ENCODE measurements at regions not wholly inside any gene's neighbourhood (a gene's known extent, or its start where the extent isn't known, plus 50 kb on each side); places are given as distances from the start of the nearest gene placed in this dataset.

DNA sequence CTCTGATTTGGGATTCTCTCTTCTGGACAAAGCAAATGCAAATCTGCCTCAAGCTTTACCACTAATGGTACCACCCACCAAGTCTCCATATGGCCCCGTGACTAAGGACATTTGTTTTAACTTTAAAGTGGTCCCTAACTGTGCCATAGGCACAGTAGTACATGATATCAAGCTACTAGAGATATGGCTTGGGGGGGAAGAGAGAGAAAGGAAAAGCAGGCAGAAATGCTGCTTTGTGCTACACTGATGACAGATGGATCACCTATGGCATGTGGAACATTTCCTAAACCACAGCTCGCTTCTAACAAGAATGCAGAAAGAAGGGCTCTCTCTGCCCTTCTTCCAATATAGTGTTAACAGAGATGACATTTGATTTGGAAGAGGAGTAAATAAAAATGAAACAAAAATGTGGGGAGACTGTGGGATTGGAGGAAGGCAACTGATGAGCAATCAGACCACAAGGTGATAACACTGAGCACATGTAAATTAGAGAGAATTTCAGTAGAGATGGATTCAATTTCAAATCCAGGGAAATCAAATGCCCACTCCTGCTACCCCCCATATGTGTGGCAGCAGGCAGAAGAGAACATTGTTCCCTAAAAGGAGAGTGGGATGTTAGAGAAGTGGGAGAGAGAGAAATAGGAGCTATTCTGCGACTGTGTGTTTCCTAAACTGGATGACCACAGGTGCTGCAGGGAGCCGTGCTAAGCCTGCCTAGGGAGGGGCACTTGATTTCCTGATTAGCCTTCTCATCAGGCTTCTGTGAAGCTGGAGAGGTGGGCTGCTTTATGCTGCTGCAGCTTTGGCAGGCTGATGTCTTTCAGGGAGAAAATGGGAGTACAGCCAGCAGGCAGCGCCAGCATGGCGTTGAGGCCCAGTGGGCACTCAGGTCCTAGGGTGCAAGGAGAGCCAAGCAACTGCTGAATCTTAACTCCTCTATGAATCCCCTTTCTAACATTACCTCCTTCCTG is 75.3 kb downstream of the ZNF648 start:
- ChIA-PET POLR2A (interaction anchor here (1.0 kb wide), 1 partner anchor 14 kb away, joined by 3 read pairs; no protein-coding TSS in a partner anchor), CTCF (no interaction called here)
- Mint-ChIP-seq H3K27me3 (peaks cover 12% of the 10 kb centered on the region), H3K27ac (no peak overlapping the region), H3K9me3 (no peaks in the 10 kb centered on the region), H3K36me3 (ENCODE audit: low read depth) (no peaks in the 10 kb centered on the region), H3K4me3 (no peak overlapping the region), H3K4me1 (ENCODE audit: low read depth) (no peaks in the 10 kb centered on the region)
- intact Hi-C loops (cut with micrococcal nuclease), result no loop called here
- no peak for TF ChIP-seq CTCF (IDR thresholded peaks at IDR 0.05)
- DNase-seq, result no peak
- no peak for ATAC-seq

- CTCF ChIA-PET, result interaction anchor here (1.0 kb wide), 1 partner anchor 69 kb away, joined by 5 read pairs; no protein-coding TSS in a partner anchor
- POLR2A ChIA-PET, result interaction anchor here (1.0 kb wide), 1 partner anchor 13 kb away, joined by 3 read pairs; no protein-coding TSS in a partner anchor
- ATAC-seq, result no peak
- Mint-ChIP-seq H3K4me1 (ENCODE audit: low read depth) (no peaks in the 10 kb centered on the region), H3K27me3 (peaks cover 12% of the 10 kb centered on the region), H3K9me3 (no peaks in the 10 kb centered on the region), H3K4me3 (no peak overlapping the region), H3K27ac (no peak overlapping the region), H3K36me3 (ENCODE audit: low read depth) (no peaks in the 10 kb centered on the region)
- DNase-seq, result no peak
- TF ChIP-seq CTCF (IDR thresholded peaks at IDR 0.05), result no peak
- intact Hi-C loops (cut with micrococcal nuclease), result no loop called here
Measured at GRCh38 chr1:181985281-181985680, 76.2 kb downstream of the ZNF648 start.

GRCh38 chr1:181984006-181984405 is 77.5 kb downstream of the ZNF648 start:
- Mint-ChIP-seq H3K4me3 (no peak overlapping the region), H3K27me3 (peaks cover 12% of the 10 kb centered on the region), H3K4me1 (ENCODE audit: low read depth) (no peaks in the 10 kb centered on the region), H3K27ac (no peak overlapping the region), H3K36me3 (ENCODE audit: low read depth) (no peaks in the 10 kb centered on the region), H3K9me3 (peaks cover under 1% of the 10 kb centered on the region)
- no peak for TF ChIP-seq CTCF (IDR thresholded peaks at IDR 0.05)
- DNase-seq (no peak), ATAC-seq (no peak)
- intact Hi-C loops (cut with micrococcal nuclease), result no loop called here
- CTCF ChIA-PET, result no interaction called here
- POLR2A ChIA-PET, result no interaction called here

DNA sequence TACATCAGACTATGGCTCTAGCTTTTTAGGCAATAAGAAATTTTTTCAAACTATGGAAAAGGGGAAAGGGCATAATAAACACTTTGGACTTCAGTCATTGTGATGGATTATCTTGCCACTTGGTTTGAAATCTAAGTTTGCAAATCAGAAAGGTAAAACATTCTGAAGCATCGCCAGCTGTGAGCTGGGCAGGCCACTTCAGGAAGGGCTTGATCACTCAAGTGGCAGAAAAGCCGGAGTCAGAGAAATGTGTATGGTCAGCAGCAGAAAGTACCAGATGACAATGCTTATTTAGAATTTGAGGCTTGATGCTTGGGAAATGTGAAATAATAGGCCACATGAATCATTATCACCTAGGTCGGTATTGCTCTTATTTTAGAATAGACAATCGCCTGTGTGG is 79.7 kb downstream of the ZNF648 start:
- no peak overlapping the region for H3K27ac Mint-ChIP-seq
- CTCF ChIA-PET, result no interaction called here

More for the DNA sequence above, 79.7 kb downstream of the ZNF648 start:
- ATAC-seq (no peak), DNase-seq (no peak)
- Mint-ChIP-seq H3K4me3 (no peak overlapping the region), H3K4me1 (ENCODE audit: low read depth) (no peaks in the 10 kb centered on the region), H3K27me3 (peaks cover 13% of the 10 kb centered on the region), H3K9me3 (peaks cover 2% of the 10 kb centered on the region), H3K36me3 (ENCODE audit: low read depth) (no peaks in the 10 kb centered on the region)
- no peak for TF ChIP-seq CTCF (IDR thresholded peaks at IDR 0.05)
- POLR2A ChIA-PET, result no interaction called here
- intact Hi-C loops (cut with micrococcal nuclease), result no loop called here
